ENCODE measurements at regions not wholly inside any gene's neighbourhood (a gene's known extent, or its start where the extent isn't known, plus 50 kb on each side); places are given as distances from the start of the nearest gene placed in this dataset.

- TF ChIP-seq, protein P1, sequence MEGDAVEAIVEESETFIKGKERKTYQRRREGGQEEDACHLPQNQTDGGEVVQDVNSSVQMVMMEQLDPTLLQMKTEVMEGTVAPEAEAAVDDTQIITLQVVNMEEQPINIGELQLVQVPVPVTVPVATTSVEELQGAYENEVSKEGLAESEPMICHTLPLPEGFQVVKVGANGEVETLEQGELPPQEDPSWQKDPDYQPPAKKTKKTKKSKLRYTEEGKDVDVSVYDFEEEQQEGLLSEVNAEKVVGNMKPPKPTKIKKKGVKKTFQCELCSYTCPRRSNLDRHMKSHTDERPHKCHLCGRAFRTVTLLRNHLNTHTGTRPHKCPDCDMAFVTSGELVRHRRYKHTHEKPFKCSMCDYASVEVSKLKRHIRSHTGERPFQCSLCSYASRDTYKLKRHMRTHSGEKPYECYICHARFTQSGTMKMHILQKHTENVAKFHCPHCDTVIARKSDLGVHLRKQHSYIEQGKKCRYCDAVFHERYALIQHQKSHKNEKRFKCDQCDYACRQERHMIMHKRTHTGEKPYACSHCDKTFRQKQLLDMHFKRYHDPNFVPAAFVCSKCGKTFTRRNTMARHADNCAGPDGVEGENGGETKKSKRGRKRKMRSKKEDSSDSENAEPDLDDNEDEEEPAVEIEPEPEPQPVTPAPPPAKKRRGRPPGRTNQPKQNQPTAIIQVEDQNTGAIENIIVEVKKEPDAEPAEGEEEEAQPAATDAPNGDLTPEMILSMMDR (IDR thresholded peaks at IDR 0.05 in 2 of 3, conservative IDR thresholded peaks at IDR 0.05 in 1 of 3; ENCODE audit: control insufficient read depth in 2 of 3, extremely low read depth in 1 of 3, insufficient read depth in 1 of 3, low read depth in 3 of 3, low read length in 3 of 3) = no peak
- TF ChIP-seq, protein P2, sequence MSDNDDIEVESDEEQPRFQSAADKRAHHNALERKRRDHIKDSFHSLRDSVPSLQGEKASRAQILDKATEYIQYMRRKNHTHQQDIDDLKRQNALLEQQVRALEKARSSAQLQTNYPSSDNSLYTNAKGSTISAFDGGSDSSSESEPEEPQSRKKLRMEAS (IDR thresholded peaks at IDR 0.05; ENCODE audit: low read depth, low read length) = no peak
- TF ChIP-seq RAD21 (IDR thresholded peaks at IDR 0.05; ENCODE audit: insufficient read depth, low read depth, low read length) = no peak
- no peak for TF ChIP-seq MXI1 (IDR thresholded peaks at IDR 0.05; ENCODE audit: low read depth, low read length)
- no peak for TF ChIP-seq EZH2 (IDR thresholded peaks at IDR 0.05; ENCODE audit: borderline replicate concordance, control insufficient read depth, low read depth, low read length)
- no peak for TF ChIP-seq EED (IDR thresholded peaks at IDR 0.05; ENCODE audit: low read depth)
- no peak for TF ChIP-seq REST (IDR thresholded peaks at IDR 0.05; ENCODE audit: low read depth, low read length)
- TF ChIP-seq HDGF (IDR thresholded peaks at IDR 0.05) = no peak
- TF ChIP-seq NFYB (IDR thresholded peaks at IDR 0.05; ENCODE audit: insufficient read depth, low read depth, low read length) = no peak
Observed at GRCh38 chr6:117783279-117783678, 108.0 kb downstream of the NUS1 start.
